Activated CD4-positive, CD25-positive, alpha-beta regulatory T cell treated with anti-CD3 and anti-CD28 coated beads, Interleukin-2, amount 50 U/mL, for 72 hours (primary cell): ENCODE measurements at regions not wholly inside any gene's neighbourhood (a gene's known extent, or its start where the extent isn't known, plus 50 kb on each side); places are given as distances from the start of the nearest gene placed in this dataset.

Experiments
- DNase-seq: peaks from one replicate; pipeline ENCODE4 v3.0.0; 2021

DNA sequence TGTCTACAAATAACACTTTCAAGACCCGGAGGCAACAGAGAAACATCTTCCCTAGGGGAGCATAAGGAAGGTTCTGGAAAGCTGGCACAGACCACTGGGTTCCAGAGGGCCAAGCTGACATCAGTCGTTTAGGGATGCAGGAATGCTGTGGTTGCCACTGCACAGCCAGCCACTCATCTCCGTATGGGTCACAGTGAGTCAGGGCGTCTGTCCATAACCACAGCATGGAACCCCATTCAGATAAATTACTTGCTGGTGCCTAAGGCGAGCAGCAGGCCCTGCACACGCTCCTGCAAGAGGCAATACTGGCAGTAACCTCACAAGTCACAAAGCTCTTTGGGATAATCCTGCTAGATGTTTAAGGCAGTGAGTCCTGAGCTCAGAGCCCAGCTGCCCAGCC is 140.9 kb upstream of the UBL3 start:
- no peak for DNase-seq

DNA sequence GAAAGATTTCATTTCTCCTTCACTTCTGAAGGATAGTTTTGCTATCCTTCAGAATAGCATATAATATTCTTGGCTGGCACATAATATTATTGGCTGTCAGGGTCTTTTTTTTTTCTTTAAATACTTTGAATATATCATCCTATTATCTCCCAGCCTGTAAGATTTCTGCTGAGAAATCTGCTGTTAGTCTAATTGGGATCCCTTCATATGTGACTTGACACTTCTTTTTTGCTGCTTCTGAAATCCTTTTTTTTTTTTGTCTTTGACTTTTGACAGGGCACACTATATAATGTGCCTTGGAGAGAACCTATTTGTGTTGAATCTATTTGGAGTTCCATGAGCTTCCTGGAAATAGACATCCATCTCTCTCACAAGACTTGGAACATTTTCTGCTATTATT is 136.9 kb upstream of the UBL3 start:
- no peak for DNase-seq

DNA sequence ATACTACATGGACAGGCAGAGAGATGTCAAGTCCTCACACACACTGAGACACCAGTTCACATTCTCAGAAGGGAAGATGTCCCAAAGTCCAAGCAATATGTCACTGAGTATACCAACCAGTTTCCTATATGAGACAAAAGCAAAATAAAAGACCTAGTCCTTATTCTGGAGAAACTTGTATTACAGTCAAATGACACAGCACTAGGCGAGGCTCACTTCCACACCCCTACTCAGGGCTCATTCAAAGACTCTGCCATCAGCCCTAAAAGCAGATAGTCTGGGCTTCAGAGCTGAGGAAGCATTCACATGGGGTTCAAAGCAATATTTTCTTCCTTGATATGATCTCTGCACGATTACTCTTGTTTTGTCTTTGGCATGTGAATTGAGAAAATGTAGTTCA is 129.9 kb upstream of the UBL3 start:
- DNase-seq: no peak

DNA sequence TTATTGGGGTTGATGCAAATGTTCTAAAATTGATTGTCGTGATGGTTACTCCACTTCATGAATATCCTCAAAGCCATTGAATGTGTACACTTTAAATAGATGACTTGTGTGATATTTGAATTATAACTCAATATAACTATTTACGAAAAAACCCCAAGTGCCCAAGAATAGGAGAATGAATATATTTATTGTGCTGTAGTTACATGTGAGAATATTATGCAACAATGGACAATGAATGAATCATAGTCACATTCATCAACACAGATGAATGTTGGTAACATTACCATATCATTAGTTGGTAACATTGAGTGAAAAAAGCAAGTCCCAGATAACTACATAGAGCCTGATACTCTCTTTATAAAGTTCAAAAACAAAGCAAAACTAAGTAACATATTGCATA is 127.8 kb upstream of the UBL3 start:
- DNase-seq: no peak

DNA sequence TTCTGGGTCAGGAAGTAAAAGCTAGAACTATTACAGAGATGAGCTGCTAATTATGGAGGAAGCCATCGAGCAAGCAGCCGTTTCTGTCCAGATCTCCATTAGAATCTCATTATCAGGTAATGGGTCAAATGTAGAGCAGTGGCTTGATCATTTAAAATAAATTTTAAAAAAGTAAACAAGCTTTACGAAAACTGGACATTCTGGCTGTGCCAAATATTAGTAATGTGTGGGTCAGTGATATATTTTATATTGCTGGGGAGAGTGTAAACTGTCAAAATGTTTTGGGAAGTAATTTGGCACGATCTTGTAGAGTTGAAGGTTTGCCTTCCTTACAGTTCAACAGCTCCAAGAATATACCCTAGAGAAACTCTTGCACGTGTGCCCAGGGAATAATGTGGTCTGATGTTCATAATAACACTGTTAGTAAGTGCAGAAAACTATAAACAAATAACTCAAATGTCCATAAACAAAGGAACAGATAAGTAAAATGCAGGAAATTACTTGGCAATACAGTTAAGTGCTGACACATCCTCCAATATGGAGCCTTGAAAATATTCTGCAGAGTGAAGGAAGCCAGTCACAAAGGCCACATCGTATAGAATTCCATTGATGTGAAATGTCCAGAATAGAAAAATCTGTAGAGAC is 127.2 kb upstream of the UBL3 start:
- no peak for DNase-seq

DNA sequence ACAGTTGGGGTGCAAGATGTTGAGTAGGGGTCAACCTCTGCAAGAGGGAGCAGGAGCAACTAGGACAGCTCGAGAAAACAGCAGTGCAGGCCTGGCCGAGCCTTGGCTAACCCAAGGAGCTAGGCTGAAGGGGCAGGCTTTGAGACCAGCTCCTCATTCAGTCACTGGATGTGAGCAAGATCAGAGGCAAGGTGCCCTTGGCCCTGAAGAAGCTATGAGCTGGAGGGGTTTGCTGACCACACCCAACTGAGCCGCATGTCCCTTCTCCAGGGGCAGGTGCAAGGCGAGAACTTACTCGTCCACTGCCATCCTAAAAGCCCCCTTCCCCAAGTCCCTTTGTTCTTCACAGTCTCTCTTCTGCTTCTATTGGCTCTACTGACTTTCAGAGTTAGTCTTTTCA is 126.1 kb upstream of the UBL3 start:
- DNase-seq: no peak

DNA sequence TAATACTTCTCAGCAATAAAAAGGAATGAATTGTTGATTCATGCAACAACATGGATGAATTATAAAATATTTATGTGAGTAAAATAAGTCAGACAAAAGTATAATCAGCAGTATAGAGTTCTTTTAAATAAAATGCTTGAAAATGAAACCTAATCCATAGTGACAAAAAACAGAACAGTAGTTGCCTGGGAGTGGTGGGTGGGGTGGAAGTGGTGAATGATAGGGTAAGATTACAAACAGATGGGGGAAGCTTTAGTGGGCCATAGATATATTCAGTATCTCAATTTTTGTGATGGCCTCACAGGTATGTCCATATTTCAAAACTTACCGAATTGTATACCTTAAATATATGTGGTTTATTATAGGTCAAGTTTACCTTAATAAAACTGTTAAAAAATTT is 124.9 kb upstream of the UBL3 start:
- no peak for DNase-seq

DNA sequence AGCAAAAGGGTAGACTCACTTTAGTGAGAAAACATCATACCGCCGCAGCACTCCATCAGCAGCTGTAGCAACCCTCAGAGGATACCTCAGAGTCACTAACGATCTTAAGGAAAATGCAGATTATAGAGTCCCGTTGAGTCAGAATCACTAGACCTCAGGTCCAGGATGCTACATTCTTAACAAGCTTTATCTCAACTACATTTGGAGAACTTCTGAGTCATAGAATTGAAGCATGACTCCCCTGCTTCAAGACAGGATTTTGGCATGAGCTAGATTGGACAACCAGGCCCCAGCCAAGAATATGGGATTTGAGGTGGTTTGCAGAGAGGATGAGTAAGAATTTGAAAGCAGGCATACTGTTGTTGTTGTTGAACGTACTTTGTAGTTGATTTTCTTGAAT is 118.9 kb upstream of the UBL3 start:
- no peak for DNase-seq

DNA sequence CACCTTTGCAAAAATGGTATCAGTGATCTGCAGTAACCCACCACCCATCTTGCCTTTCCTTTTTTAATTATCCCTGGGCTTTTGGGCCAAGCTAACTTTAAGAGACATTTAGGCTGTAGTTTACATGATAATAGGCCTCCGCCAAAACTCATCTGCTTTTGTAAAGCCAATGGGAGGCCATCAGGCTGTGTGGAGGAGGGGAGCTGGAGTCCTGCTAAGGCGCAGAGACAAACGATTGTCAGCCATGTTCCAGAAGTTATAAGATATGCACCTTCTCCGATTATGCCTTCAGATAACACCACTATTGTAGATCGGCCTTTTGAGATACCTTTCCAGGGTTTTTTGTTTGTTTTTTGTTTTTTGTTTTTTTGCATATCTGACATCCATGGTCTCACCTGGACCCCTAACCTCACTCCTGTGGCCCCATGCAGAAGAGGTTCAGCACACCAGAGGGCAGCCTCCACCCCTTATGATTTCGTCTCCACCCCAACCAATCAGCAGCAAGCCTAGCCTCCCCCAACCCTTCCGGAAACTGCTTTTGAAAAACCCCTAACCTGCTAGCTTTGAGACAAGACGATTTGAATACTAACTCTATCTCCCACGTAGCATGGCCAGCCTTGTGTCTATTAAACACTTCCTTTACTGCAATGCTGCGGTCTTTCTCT is 113.9 kb upstream of the UBL3 start:
- DNase-seq: no peak

DNA sequence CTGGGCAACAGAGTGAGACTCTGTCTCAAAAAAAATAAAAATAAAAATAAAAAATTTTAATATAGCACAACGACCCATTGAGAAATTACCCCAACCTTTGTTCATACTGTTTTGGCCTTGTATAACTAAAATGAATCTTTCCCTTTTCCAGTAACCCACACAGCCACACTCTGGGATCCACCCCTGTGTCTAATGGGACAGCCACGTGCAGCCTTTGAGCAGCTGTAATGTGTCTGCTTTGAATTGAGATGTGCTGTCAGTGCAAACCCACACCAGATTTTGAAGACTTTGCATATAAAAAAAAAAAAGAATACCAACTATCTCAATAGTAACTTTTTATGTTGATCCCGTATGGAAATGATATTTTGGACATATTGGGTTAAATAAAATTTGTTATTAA is 112.7 kb upstream of the UBL3 start:
- no peak for DNase-seq

DNA sequence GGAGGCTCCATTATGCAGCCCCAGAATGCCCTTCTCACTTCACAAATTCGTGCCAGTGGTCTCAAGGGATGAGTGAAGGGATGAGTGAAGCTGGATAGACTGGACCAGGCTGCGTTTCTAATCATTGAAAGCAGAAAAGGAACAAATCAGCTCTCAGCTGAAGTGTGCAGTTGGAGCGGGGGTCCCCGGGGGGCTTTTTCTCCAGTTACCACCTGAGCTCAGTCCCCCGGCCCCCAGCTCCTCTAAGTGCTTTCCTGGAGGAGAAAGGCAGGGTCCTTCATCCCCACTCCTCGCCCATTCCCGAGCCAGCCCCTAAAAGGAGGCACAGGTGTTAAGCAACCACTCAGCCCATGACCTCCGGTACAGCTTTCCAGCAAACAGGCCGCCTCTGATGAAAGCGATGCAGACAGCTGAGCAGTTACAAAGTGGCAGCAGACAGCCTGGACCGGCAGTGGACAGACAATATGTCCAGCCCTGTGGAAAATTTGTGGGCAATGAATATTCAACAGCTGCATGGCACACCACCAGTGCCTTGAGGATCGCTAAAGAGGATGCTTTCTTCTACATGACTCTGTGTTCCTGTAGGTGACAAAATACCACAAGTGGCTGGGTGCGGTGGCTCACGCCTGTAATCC is 110.7 kb upstream of the UBL3 start:
- no peak for DNase-seq

DNA sequence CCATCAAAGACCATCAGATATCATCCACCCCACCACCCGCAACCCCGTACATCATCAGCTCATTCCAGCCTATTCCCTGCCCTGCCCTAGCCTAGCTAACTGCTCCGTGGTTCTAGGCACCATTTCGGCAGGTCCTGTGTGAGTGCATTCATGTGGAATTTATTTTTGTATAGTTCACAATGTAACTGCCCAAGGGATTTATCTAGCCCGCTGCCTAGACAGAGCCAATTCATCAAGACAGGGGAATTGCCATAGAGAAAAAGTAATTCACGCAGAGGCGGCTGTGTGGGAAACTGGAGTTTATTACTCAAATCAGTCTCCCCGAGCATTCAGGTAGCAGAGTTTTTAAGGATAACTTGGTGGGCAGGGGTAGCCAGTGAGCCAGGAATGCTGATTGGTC is 109.2 kb upstream of the UBL3 start:
- no peak for DNase-seq

DNA sequence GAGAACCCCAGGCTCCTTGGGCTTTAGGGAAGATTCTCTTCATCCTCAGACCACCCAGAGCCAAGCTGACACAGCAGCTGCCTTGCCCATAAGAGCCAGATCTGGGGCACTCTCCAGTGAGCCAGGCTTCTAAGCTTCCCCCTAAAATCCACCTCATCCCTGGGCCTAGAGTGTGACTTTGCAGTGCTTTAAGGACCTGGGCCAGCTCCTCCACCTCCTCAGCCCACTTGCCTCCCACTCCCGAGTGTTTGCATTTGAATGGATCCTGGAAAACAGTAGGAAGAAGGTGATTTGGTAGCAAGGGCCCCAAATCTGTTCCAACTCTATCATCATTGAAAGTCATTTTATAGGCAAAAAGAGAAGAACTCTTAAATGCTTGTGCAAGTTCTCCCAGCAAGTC is 108.7 kb upstream of the UBL3 start:
- no peak for DNase-seq

DNA sequence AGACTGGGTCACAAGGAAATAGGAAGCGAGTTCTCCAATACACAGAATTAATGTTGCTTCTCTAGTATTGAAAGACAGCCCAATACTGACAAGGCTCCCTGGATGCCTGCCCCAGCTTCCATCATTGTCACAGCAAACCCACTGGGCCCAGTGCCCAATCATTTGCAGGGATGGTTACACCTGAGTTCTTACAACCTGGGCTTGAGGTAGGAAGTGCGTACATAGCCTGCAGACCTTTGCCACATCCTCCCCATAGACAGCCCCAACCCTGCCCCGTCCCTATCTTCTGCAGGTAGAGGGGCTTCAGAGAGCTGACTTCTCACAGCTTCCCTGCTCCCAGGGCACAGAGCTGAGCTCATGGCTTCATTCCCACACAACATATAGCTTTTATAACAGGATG is 108.1 kb upstream of the UBL3 start:
- no peak for DNase-seq

DNA sequence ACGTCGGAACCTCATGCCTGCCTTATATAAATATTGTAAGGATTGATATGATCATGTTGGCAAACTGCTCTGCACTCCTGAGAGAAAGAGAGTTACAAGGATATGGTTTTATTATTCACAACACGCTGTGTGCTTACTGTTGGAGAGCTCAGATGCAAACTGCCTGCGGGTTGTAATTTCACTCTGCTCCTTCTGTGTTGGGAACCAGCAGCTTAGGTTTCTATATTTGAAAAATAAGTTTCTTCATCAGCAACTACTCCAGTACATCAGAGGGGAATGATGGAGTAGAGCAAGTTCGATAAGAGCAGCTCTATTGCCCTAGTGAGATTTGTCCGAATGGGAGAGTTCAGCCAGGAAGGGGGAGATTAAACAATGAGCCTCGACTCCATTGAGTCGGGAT is 106.9 kb upstream of the UBL3 start:
- no peak for DNase-seq

DNA sequence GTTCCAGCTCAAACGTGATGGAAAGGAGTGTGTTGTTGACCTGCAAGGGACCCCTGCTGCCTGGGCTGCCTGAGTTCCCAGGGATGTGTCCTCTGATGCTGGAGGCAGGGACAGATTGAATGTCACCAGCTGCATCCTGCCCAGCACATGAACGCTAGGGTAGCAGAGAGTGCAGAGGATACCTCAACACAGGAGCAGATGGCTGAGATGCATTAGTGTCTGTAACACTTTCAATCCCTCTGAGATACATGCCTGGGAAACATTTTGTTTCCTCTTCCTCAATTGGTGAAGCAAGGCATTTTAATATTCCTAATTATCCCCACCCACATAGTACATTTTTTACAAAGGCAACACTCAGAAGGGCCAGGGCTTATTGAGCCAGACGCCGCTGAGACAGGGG is 106.4 kb upstream of the UBL3 start:
- DNase-seq: no peak

DNA sequence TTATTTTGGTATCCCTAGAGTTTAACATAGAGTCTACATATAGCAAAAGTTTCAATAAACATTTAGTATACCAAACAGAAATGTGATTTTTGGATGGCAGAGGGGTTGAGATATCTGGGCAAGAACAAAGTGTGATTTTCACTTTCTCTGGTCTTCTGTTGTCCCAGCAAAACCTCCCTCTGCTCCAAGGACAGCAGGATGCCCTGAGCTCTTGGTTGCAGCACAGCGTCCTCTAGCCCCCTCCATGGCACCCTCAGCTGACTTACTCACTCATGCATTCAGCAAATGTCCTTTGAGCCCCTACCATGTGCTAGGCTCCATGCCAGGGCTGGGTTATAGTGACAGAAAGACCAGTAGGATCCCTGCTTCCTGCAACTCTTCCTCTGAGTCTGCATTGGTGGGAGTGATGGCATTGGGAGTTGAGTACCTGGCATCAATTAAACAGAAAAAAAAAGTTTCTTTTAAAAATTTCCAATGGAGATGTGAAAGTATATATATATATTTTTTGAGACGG is 104.8 kb upstream of the UBL3 start:
- DNase-seq: no peak

DNA sequence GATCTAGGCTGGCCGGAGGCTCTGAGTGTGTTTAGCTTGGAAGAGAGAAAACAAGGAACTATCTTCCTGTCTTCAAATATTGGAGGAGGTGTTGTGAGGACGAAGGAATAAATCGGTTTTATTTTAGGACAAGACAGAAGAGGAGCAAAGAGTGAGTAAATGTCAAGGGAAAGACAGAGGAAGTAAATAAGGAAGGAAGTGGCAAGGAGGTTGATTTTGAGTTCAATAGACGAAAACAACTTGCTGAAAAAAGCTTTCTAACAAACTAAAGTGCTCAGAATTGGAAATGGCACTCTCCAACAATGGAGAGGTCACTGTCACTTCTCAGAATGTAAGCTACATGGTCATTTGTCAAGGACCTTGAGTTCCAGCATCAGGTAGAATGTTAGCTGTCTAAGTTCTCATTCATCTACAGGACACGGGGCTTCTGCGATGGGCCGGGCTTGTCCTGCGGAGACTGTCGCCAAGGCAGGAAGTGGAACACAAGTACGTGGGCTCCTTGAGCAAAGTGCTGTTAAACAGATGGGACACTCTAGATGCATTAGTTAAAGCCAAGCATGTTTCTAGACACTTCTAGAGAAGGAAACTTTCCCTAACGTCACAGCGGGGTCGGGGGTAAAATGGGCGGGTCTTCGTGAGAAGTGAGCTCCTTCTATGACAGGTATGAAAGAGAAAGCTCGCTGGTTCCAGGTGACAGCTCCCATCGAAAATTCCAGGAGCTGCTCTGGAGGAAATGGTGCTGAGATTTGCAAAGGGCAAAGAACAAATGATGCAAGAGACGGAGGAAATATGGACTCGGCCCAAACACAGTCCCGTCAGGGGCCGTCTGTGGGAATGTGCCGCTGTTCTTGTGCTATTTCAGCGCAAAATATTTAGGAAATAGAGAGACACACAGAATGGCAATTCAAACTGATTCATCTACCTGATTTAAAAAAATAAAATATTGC is 103.9 kb upstream of the UBL3 start:
- peak; percentile 42 for DNase-seq

DNA sequence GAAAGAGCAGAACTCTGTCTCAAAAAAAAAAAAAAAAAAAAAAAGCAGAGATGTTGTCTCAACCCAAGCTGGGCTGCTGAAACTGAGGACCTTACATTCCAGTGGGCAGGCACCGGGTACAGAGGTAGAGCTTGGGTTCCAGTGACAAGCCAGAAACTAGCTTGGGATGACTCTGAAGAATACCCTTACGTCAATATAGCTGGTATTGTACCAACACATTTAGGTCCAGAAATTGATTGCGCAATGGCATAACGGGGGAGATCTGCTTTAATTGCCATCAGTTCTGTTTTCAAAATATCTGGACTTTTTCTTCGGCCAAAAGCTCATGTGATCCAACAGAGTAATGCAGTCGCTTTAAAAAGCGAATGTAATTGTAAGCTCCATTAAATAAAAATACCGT is 103.1 kb upstream of the UBL3 start:
- DNase-seq: no peak

DNA sequence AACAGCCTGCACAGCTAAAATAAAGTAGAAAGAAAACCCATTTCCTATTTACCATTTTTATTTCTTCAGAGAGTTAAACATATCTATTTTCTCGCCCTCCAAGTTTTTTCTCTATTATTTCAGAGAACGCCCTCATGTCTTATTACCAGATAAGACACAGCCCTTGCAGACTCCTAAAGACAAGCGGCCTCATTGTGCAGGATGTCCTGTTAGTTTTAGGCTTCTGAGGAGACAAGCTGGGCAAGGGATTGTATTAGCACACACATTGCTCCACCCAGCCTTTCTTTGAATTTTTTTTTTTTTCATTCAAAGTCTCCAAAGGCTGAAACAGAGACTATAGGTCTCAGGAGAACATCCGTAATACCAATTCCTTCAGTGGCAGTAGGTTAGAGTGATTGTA is 101.8 kb upstream of the UBL3 start:
- DNase-seq: no peak

DNA sequence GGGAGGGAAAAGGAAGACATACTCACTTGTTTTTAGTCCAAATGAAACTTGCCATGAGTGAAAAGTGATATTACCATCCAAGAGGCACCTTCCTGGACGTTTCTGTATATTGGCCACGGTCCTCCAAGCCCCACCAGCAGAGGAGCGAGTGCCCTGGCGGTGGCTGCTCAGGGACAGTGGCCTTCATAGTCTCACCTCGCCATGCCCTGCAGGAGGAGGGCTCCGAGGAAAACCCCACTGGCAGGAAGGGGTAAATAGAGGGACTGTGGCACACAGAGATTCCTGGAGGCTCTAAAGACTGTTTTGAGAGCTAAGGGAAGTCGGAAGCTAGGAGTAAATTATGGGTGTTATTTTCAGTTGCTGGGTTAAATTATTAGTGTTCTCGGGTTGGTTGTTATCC is 98.4 kb upstream of the UBL3 start:
- DNase-seq: no peak

DNA sequence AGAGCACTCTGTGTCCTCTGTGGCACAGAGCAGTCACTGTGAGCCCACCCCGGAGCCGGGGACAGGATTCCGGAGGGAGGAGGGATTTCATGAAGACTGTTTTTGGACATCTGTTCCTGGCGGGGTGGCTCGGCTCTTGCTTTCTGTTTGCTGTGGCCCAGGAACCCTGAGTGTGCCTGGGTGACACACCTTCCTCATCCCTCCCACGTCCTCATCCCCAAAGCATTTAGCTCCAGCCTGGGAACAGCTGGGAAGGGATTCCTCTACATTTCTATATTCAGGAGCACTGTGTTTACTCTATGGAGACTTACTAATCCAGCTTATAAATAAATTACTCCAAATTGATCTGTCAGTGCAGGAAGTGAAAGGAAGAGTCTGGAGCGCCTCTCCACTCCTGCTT is 97.8 kb upstream of the UBL3 start:
- DNase-seq: no peak

DNA sequence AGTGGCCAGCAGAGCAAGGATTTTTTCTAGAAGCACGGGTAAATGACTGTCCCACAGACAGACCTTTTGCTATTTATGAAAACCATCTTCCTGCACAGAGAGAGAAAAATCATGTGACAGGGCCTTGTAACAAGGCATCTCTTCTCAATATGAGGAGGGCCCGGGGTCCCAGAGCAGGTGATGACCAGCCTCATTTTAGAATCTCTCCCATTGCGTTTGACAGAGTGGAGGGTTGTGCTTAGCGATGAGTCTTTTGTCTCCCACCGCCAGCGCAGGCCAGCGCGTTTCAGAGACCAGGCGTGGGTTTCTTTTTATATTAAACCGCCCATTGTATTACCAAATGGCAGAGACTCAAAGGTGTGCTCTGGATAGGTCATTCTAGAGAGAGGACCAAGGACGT is 97.4 kb upstream of the UBL3 start:
- DNase-seq: no peak
